Ovary (tissue), 7 donors: ENCODE measurements at regions not wholly inside any gene's neighbourhood (a gene's known extent, or its start where the extent isn't known, plus 50 kb on each side); places are given as distances from the start of the nearest gene placed in this dataset.

ENCODE experiments used
- DNase-seq, 5 donors: peaks; one replicate each; pipeline ENCODE4 v3.0.0-alpha.2; 2019 to 2020
- H3K27ac ChIP-seq, 2 donors: fragments of 200-600 bp; one replicate each; pipeline versions ENCODE4 v1.5.1 to v1.8.0; 2019 to 2022
- H3K27me3 ChIP-seq: fragments of 200-600 bp; one replicate; pipeline ENCODE4 v1.8.0; 2022
- H3K36me3 ChIP-seq: fragments of 200-600 bp; sonication (generic); one replicate; pipeline ENCODE4 v1.5.1; 2019
- H3K4me1 ChIP-seq: one replicate; pipeline ENCODE4 v1.8.1; 2013; ENCODE audit warnings: mild to moderate bottlenecking, moderate library complexity; ENCODE audit not compliant: insufficient read depth
- H3K4me3 ChIP-seq: fragments of 200-600 bp; sonication (generic); one replicate; pipeline ENCODE4 v1.5.1; 2017
- H3K9me3 ChIP-seq, 2 donors: fragments of 200-600 bp in 1 of 2; sonication (generic) in 1 of 2; one replicate each; pipeline versions ENCODE4 v1.5.1 to v1.8.1; 2013 to 2019; ENCODE audit warnings: mild to moderate bottlenecking in 1 of 2, moderate library complexity in 1 of 2
- EP300 ChIP-seq: sonication (generic); formaldehyde crosslinking; IDR thresholded peaks from one replicate; pipeline ENCODE4 v1.6.1; 2017; ENCODE audit warnings: antibody characterized with exemption
- POLR2A ChIP-seq: fragments of 450-650 bp; IDR thresholded peaks from one replicate; pipeline ENCODE4 v1.6.1; 2017; ENCODE audit warnings: antibody characterized with exemption, mild to moderate bottlenecking, moderate library complexity
- WGBS, 3 donors: extraction: QIAGEN DNeasy Blood & Tissue Kit in 1 of 3; methylation state at CpG; one replicate each; pipeline versions ENCODE4 v1.1.5 to v1.1.7; 2013 to 2017; 5-methylcytosine and 5-hydroxymethylcytosine counted together
- intact Hi-C, 4 donors: fragments of 100-400 bp; cut with DNase I; formaldehyde crosslinking; loops; one replicate each; pipeline versions ENCODE4 v1.11.0 to v1.15.1; 2022 to 2023
- TF ChIP-seq, protein P1 (sequence below), 3 donors: fragments of 450-650 bp in 2 of 3; fragments of 200-600 bp in 1 of 3; IDR thresholded peaks; one replicate each; pipeline versions ENCODE4 v1.5.1 to v1.8.0; 2016 to 2022; ENCODE audit warnings: antibody characterized with exemption in 3 of 3, mild to moderate bottlenecking in 1 of 3
- donor health status: DM: no; HTN: no; CAD: no; lungs with moderate emphysema.
- donor health status: DM: no; HTN: no; CAD: no.
- donor health status: Bipolar disorder and iron deficiency.
- donor health status: DM: no; HTN: no; CAD: no.
- donor health status: DM: yes; HTN: yes; CAD: no.

DNA sequence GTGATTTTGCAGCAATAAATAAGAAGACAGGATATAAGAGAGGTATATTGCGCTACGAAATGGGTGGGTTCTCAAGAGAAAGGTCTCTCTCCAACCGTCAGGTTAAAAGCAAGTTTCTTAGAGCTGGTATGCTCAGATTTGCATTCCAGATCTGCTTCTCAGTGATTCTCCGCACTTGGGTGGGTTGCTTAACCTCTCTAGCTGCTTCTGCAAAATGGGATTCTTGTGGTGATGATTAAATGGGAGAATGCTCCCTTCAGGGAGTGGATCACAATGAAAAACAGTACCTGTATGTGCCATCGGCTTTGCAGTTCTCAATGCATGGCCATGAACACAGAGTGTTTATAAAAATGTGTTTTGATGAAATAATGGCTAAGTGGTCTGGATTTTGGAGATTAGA, 477.7 kb downstream of the TNS1 start:
- Histone ChIP-seq H3K4me3 (no peak overlapping the region), H3K27me3 (no peaks in the 10 kb centered on the region), H3K4me1 (peaks cover 2% of the 10 kb centered on the region), H3K36me3 (no peaks in the 10 kb centered on the region), H3K27ac (no peak overlapping the region), H3K9me3 (no peaks in the 10 kb centered on the region)
- no peak for TF ChIP-seq EP300
- TF ChIP-seq POLR2A = no peak
- TF ChIP-seq, protein P1, sequence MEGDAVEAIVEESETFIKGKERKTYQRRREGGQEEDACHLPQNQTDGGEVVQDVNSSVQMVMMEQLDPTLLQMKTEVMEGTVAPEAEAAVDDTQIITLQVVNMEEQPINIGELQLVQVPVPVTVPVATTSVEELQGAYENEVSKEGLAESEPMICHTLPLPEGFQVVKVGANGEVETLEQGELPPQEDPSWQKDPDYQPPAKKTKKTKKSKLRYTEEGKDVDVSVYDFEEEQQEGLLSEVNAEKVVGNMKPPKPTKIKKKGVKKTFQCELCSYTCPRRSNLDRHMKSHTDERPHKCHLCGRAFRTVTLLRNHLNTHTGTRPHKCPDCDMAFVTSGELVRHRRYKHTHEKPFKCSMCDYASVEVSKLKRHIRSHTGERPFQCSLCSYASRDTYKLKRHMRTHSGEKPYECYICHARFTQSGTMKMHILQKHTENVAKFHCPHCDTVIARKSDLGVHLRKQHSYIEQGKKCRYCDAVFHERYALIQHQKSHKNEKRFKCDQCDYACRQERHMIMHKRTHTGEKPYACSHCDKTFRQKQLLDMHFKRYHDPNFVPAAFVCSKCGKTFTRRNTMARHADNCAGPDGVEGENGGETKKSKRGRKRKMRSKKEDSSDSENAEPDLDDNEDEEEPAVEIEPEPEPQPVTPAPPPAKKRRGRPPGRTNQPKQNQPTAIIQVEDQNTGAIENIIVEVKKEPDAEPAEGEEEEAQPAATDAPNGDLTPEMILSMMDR (IDR thresholded peaks at IDR 0.05) = no peak
- WGBS, 3 donors = 93 to 96% (median 96%) methylated on average over 5 of the region's 5 CpGs
- intact Hi-C loops = no loop called here
- DNase-seq = no peak

DNA sequence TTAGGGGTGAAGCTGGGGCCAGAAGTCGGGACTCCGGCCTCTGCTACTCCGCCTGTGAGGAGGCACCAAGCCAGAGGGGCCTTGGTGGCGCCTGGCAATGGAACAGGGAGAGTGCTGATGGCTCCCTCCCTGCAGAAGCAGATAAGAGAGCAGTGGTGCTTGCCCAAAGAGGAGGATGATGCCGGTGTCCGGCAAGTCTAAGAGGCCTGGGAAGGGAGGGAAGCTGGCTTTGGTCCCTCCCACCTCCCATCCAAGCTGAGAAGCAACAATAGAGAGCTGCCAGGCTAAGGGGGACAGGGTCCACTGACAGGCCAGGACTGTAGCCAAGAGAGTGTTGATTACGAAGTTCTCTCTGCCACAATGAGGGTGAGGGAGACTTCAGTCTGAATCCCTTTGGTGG, 479.5 kb downstream of the TNS1 start:
- H3K9me3 ChIP-seq = no peaks in the 10 kb centered on the region
- 43 to 57% (median 46%) methylated on average over 7 of the region's 7 CpGs for WGBS, 3 donors
- H3K36me3 ChIP-seq = no peaks in the 10 kb centered on the region
- no peak overlapping the region for H3K27ac ChIP-seq
- intact Hi-C loops = loop anchor here in 1 of 4 donors (5.0 kb wide), 1 partner anchor 189 kb away; no protein-coding TSS in a partner anchor
- H3K27me3 ChIP-seq = no peaks in the 10 kb centered on the region
- TF ChIP-seq POLR2A = no peak
- TF ChIP-seq EP300 = no peak
- TF ChIP-seq, protein P1 (IDR thresholded peaks at IDR 0.05) = no peak
- H3K4me3 ChIP-seq = no peak overlapping the region
- peak; percentile 33 to 69 (median 67) for DNase-seq
- no peaks in the 10 kb centered on the region for H3K4me1 ChIP-seq

DNA sequence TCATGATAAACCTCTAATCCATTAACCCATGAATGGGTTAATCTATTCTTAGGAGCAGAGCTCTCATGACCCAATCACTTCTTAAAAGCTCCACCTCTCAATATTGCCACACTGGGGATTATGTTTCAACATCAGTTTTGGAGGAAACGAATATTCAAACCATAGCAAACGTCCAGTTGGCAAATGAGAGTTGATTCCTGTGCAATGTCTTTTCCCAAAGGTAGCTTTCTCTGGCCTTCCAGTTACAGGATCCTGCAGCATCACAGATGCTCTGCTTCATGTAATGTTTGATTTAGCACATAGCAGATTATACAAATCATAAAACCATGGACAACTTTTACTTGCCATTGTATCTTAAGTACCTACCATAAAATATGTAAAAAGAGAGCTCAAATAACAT, 481.0 kb downstream of the TNS1 start:
- Histone ChIP-seq H3K4me1 (no peaks in the 10 kb centered on the region), H3K27ac (no peak overlapping the region), H3K9me3 (no peaks in the 10 kb centered on the region), H3K27me3 (no peaks in the 10 kb centered on the region), H3K4me3 (no peak overlapping the region), H3K36me3 (no peaks in the 10 kb centered on the region)
- WGBS, 3 donors = 50 to 63% (median 62%) methylated on average over 2 of the region's 2 CpGs
- intact Hi-C loops = loop anchor here in 1 of 4 donors (5.0 kb wide), 1 partner anchor 190 kb away; no protein-coding TSS in a partner anchor
- no peak for DNase-seq
- TF ChIP-seq EP300 = no peak
- TF ChIP-seq POLR2A = no peak
- TF ChIP-seq, protein P1 (IDR thresholded peaks at IDR 0.05) = no peak

DNA sequence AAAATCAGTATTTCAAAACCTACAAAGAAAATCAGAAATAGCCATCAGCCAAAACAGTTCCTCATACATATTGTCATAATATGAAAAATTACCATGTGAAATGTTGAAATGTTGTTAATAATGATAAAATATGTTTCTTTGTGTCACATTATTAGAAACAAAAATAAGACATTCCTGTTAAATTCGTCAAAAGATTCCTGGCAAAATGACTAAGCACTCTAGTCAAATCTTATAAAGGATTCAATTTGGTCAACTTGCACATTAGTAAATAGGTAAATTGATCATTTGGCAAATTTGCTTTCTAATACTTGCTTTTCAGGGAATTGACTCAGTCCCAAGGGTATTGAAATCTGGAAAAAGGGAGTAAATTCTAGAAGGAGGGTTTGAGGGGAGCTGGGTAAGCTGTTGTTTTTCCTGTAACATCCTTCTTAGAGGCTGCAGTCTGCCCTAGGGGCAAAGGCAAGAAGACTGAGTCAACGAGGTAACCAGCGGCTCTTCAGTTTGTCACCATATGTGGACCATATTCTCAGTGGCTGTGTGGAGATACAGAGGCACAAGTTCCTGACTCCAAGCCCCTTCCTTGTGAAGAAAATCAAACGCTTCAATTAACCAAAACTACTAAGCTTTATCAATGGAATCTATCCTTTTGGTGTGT, 482.3 kb downstream of the TNS1 start:
- intact Hi-C loops = loop anchor here in 1 of 4 donors (5.0 kb wide), 1 partner anchor 192 kb away; no protein-coding TSS in a partner anchor
- DNase-seq = no peak
- no peak overlapping the region for H3K27ac ChIP-seq
- WGBS, 3 donors = 82 to 86% (median 85%) methylated on average over 4 of the region's 4 CpGs
- no peak overlapping the region for H3K4me3 ChIP-seq
- H3K4me1 ChIP-seq = no peaks in the 10 kb centered on the region
- H3K36me3 ChIP-seq = no peaks in the 10 kb centered on the region
- TF ChIP-seq POLR2A = no peak
- TF ChIP-seq EP300 = no peak
- TF ChIP-seq, protein P1 (IDR thresholded peaks at IDR 0.05) = no peak
- no peaks in the 10 kb centered on the region for H3K27me3 ChIP-seq
- H3K9me3 ChIP-seq = no peaks in the 10 kb centered on the region
